ENCODE measurements at regions not wholly inside any gene's neighbourhood (a gene's known extent, or its start where the extent isn't known, plus 50 kb on each side); places are given as distances from the start of the nearest gene placed in this dataset.

- Histone ChIP-seq H3K27me3 (no peaks in the 10 kb centered on the region), H3K36me3 (replicated peaks in 1 of 2; ENCODE audit: insufficient read depth in 1 of 2, low read depth in 2 of 2) (no peaks in the 10 kb centered on the region), H3K9me3 (no peaks in the 10 kb centered on the region), H3K4me3 (no peak overlapping the region), H3K4me1 (no peaks in the 10 kb centered on the region), H3K27ac (no peak overlapping the region)
- no peak for ATAC-seq
- no peak for DNase-seq
- WGBS, 2 donors, result 62 to 77% methylated on average over 7 to 9 of the region's 9 CpGs
- TF ChIP-seq POLR2A (IDR thresholded peaks at IDR 0.05) (no peak), CTCF (IDR thresholded peaks at IDR 0.05) (no peak)
- intact Hi-C loops (cut with DNase I), result no loop called here
Measured at GRCh38 chr19:13581576-13581975, 75.3 kb upstream of the CACNA1A start.

GRCh38 chr19:13579388-13580060 lies 73.2 kb upstream of the CACNA1A start:
- TF ChIP-seq POLR2A (IDR thresholded peaks at IDR 0.05) (no peak), CTCF (IDR thresholded peaks at IDR 0.05) (no peak)
- no peaks in the 10 kb centered on the region for H3K9me3 ChIP-seq
- H3K27ac ChIP-seq, result no peak overlapping the region
- WGBS, 2 donors, result 45 to 54% methylated on average over 7 of the region's 7 CpGs
- no peak for DNase-seq
- H3K27me3 ChIP-seq, result no peaks in the 10 kb centered on the region
- intact Hi-C loops (cut with DNase I), result no loop called here
- no peak for ATAC-seq
- no peaks in the 10 kb centered on the region for H3K4me1 ChIP-seq
- no peaks in the 10 kb centered on the region for H3K36me3 ChIP-seq (replicated peaks in 1 of 2; ENCODE audit: insufficient read depth in 1 of 2, low read depth in 2 of 2)
- no peak overlapping the region for H3K4me3 ChIP-seq

GRCh38 chr19:13576726-13577125 lies 70.4 kb upstream of the CACNA1A start:
- Histone ChIP-seq H3K4me3 (no peak overlapping the region), H3K27me3 (no peaks in the 10 kb centered on the region), H3K27ac (no peak overlapping the region), H3K9me3 (no peaks in the 10 kb centered on the region), H3K4me1 (no peaks in the 10 kb centered on the region), H3K36me3 (replicated peaks in 1 of 2; ENCODE audit: insufficient read depth in 1 of 2, low read depth in 2 of 2) (no peaks in the 10 kb centered on the region)
- ATAC-seq, result no peak
- intact Hi-C loops (cut with DNase I), result no loop called here
- no peak for TF ChIP-seq CTCF (IDR thresholded peaks at IDR 0.05)
- WGBS, 2 donors, result 64 to 74% methylated on average over 2 of the region's 2 CpGs
- DNase-seq, result no peak

- H3K4me1 ChIP-seq, result no peaks in the 10 kb centered on the region
- no peak overlapping the region for H3K27ac ChIP-seq
- TF ChIP-seq CTCF (IDR thresholded peaks at IDR 0.05), result no peak
- no peak for TF ChIP-seq POLR2A (IDR thresholded peaks at IDR 0.05)
- H3K9me3 ChIP-seq, result no peaks in the 10 kb centered on the region
- intact Hi-C loops (cut with DNase I), result no loop called here
- H3K4me3 ChIP-seq, result no peak overlapping the region
- no peaks in the 10 kb centered on the region for H3K36me3 ChIP-seq (replicated peaks in 1 of 2; ENCODE audit: insufficient read depth in 1 of 2, low read depth in 2 of 2)
- no peaks in the 10 kb centered on the region for H3K27me3 ChIP-seq
- ATAC-seq, result no peak
- DNase-seq, result no peak
- 34 to 45% methylated on average over 6 to 11 of the region's 11 CpGs for WGBS, 2 donors
Measured at GRCh38 chr19:13574933-13575332, 68.7 kb upstream of the CACNA1A start.

- Histone ChIP-seq H3K4me1 (no peaks in the 10 kb centered on the region), H3K36me3 (replicated peaks in 1 of 2; ENCODE audit: insufficient read depth in 1 of 2, low read depth in 2 of 2) (no peaks in the 10 kb centered on the region), H3K4me3 (no peak overlapping the region), H3K27ac (no peak overlapping the region), H3K9me3 (no peaks in the 10 kb centered on the region), H3K27me3 (no peaks in the 10 kb centered on the region)
- TF ChIP-seq CTCF (IDR thresholded peaks at IDR 0.05) (no peak), POLR2A (IDR thresholded peaks at IDR 0.05) (no peak)
- ATAC-seq (no peak), DNase-seq (no peak)
- intact Hi-C loops (cut with DNase I), result no loop called here
- WGBS, 2 donors, result 34 to 41% methylated on average over 11 to 13 of the region's 13 CpGs
Measured at GRCh38 chr19:13573056-13573667, 66.9 kb upstream of the CACNA1A start.
